PC-3 (cell line): ENCODE measurements at regions not wholly inside any gene's neighbourhood (a gene's known extent, or its start where the extent isn't known, plus 50 kb on each side); places are given as distances from the start of the nearest gene placed in this dataset.

Experiments
- CTCF ChIP-seq: fragments of 300-600 bp; sonication (generic); conservative IDR thresholded peaks from 2 replicates; pipeline ENCODE4 v1.5.1; 2017; ENCODE audit warnings: antibody characterized with exemption, low read depth, mild to moderate bottlenecking, low read length
- EZH2 ChIP-seq: fragments of 300-600 bp; sonication (generic); IDR thresholded peaks from one replicate; pipeline ENCODE4 v1.6.1; 2017; ENCODE audit warnings: antibody characterized with exemption, mild to moderate bottlenecking, low read length; ENCODE audit not compliant: unreplicated experiment
- EZH2phosphoT487 ChIP-seq: fragments of 300-600 bp; sonication (generic); IDR thresholded peaks from 2 replicates; pipeline ENCODE4 v1.6.1; 2018; ENCODE audit warnings: mild to moderate bottlenecking, antibody characterized with exemption, low read length, borderline replicate concordance

GRCh38 chr4:124828382-124828781 lies 115.8 kb upstream of the ANKRD50 start:
- TF ChIP-seq CTCF (no peak), EZH2phosphoT487 (no peak), EZH2 (no peak)
